ENCODE measurements at regions not wholly inside any gene's neighbourhood (a gene's known extent, or its start where the extent isn't known, plus 50 kb on each side); places are given as distances from the start of the nearest gene placed in this dataset.

DNA sequence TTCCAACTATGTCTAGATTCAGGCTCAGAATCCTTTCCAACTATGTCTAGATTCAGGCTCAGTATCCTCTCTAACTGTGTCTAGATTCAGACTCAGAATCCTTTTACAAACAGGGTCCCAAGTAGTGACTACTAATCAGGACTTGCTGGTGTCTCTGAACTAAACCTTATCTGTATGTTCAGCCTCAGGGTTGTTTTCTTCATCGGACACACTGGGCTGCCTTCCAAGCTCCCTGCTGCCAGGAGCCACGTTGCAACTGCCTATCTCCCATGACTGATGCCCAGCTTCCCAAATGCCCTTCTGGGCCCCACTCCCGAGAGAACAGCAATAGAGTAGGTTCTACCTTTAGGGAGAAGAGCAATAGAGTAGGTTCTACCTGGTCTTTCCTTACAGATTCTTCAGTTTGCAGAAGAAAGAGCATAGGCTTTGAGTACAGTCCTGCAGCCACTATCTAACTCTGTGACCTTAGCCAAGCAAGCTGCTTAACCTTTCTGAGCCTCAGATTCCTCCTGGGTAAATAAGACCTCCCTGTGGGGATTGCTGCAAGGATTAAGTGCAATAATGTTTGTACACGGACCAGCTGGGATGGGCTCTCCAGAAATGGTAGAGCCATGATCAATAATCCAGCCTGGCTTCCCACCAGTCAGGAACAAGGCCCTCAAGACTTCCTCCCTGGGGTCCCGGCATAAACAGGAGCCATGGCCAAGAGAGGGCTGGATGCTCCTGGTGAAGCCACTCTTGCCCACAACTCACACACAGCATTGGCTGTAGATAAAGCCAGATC is 61.5 kb downstream of the ZIC5 start (continued):
- no peak for TF ChIP-seq CEBPB (IDR thresholded peaks at IDR 0.05; ENCODE audit: low read depth, low read length)
- TF ChIP-seq HDAC2 (IDR thresholded peaks at IDR 0.05; ENCODE audit: borderline replicate concordance in 1 of 2, low read depth in 2 of 2, low read length in 2 of 2), result no peak
- no peak for TF ChIP-seq CBX8 (IDR thresholded peaks at IDR 0.05; ENCODE audit: borderline replicate concordance, low read depth, low read length)
- no peak for TF ChIP-seq GTF2F1 (IDR thresholded peaks at IDR 0.05; ENCODE audit: borderline replicate concordance, low read depth, low read length)
- TF ChIP-seq SP4 (IDR thresholded peaks at IDR 0.05; ENCODE audit: low read length), result no peak
- TF ChIP-seq JUN (IDR thresholded peaks at IDR 0.05; ENCODE audit: low read depth, low read length), result no peak

Data from H1 (cell line).